ENCODE measurements at regions not wholly inside any gene's neighbourhood (a gene's known extent, or its start where the extent isn't known, plus 50 kb on each side); places are given as distances from the start of the nearest gene placed in this dataset.

DNA sequence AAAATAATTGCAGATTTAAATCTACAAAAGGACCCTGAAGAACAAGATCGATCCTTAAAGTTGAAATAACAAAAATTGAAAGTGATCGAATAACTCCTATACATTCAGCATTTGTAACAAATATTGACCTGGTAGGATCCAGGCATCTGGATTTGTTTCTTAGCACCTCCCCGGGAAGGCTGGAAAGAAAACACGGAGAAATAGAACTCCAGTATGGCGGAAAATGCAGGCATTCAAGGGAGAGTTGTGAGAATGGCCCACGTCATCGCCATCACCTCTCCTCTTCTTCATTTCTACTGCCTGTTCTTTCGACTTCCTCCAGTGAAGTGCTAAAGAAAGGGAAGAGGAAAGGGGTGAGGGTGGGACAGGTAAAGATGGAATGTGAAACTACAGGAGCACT is 242.3 kb upstream of the TFAP2D start:
- no peak for DNase-seq (ENCODE audit: low spot score)
- TF ChIP-seq, protein P1, sequence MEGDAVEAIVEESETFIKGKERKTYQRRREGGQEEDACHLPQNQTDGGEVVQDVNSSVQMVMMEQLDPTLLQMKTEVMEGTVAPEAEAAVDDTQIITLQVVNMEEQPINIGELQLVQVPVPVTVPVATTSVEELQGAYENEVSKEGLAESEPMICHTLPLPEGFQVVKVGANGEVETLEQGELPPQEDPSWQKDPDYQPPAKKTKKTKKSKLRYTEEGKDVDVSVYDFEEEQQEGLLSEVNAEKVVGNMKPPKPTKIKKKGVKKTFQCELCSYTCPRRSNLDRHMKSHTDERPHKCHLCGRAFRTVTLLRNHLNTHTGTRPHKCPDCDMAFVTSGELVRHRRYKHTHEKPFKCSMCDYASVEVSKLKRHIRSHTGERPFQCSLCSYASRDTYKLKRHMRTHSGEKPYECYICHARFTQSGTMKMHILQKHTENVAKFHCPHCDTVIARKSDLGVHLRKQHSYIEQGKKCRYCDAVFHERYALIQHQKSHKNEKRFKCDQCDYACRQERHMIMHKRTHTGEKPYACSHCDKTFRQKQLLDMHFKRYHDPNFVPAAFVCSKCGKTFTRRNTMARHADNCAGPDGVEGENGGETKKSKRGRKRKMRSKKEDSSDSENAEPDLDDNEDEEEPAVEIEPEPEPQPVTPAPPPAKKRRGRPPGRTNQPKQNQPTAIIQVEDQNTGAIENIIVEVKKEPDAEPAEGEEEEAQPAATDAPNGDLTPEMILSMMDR (IDR thresholded peaks at IDR 0.05; ENCODE audit: extremely low read depth, missing control alignments) = no peak

GRCh38 chr6:50510361-50510760 is 203.0 kb upstream of the TFAP2D start:
- TF ChIP-seq, protein P1 (IDR thresholded peaks at IDR 0.05; ENCODE audit: extremely low read depth, missing control alignments) = no peak
- no peak for DNase-seq (ENCODE audit: low spot score)

- TF ChIP-seq, protein P1 (IDR thresholded peaks at IDR 0.05; ENCODE audit: extremely low read depth, missing control alignments) = no peak
- no peak for DNase-seq (ENCODE audit: low spot score)
Measured at GRCh38 chr6:50520326-50521266, 192.7 kb upstream of the TFAP2D start.

DNA sequence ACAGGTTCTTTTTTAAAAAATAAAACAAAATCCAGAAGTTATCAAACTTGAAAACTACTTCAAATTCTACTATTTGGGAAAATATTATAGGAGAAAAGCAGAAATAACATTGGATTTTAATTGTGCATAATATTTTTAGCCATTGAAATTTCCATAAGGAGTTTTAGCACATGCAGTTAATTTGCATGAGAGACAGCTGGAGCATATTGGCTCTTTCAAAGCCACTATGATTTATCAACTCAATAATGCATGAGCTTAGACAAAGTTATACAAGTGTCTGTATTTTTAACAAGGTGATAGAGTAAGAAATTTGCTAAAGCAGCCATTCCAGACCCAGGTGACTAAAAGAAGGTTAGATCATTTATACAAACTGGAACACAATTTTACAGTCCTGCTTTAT is 189.0 kb upstream of the TFAP2D start:
- DNase-seq (ENCODE audit: low spot score) = no peak
- TF ChIP-seq, protein P1 (IDR thresholded peaks at IDR 0.05; ENCODE audit: extremely low read depth, missing control alignments) = no peak

- TF ChIP-seq, protein P1 (IDR thresholded peaks at IDR 0.05; ENCODE audit: extremely low read depth, missing control alignments) = no peak
- DNase-seq (ENCODE audit: low spot score) = no peak
Measured at GRCh38 chr6:50527985-50528384, 185.3 kb upstream of the TFAP2D start.

DNA sequence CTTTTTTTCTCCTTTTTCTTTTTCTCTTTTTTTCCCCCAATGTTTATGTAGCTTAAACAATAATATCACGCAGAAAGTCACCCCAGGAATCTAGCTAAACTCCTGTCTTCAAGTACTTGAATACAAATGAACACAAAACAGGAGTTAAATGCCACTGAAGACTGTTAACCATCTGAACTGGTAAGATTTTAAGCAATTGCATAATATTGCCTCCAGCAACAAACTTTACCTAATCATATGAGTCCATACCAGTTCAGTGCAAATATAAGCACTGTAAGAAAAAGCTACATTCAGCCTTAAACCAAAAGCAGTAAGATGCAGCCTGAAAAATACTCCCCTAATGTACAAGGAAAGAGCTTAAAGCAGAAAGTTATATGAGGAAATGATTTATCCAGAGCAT is 173.9 kb upstream of the TFAP2D start:
- DNase-seq (ENCODE audit: low spot score) = no peak
- TF ChIP-seq, protein P1 (IDR thresholded peaks at IDR 0.05; ENCODE audit: extremely low read depth, missing control alignments) = no peak

DNA sequence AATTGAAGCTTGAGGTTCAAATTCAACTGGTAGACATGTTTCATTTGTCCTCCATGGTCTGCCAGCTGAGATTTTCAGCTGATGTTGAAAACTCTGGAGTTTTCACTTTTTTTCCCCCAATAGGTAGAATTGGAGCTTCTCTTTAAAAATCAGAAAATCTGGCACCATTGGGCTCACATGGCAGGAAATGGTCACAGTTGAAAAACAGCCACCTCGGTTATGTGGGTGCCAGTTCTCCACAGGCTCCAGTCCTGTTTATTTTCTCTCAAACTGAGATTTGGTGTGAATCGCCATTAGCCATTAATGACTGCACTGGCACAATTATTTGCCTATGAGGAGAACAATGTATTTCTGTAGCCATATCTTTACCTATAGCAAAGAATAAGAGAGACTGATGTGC is 171.4 kb upstream of the TFAP2D start:
- TF ChIP-seq, protein P1 (IDR thresholded peaks at IDR 0.05; ENCODE audit: extremely low read depth, missing control alignments) = no peak

More for the DNA sequence above, 171.4 kb upstream of the TFAP2D start:
- DNase-seq (ENCODE audit: low spot score) = no peak
